ENCODE measurements at regions not wholly inside any gene's neighbourhood (a gene's known extent, or its start where the extent isn't known, plus 50 kb on each side); places are given as distances from the start of the nearest gene placed in this dataset.
"Not testable (repeated sequence)": the region's sequence is repeated elsewhere in the genome, so short reads cannot be mapped to it uniquely, and the experiment has no call there.

DNA sequence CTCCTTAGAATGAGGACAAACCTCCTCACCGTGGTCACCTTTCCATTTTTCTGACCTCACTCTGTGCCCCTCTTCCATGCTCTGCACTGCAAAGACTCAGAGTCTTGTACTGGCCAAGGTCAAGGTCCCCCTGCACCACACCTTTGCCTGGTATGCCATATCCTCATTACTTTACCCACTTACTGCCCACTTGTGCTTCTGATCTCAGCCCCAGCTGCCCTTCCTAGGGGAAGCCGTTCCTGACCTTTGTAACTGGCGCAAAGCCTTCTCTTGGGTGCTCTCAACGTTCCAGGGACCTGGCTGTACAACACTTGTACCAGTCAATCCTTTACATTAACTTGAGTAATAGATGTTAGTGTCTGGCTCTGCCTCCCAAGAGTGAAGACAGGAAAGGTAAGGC, 256.0 kb downstream of the SV2B start:
- DNase-seq (ENCODE audit: low read depth), result no peak

DNA sequence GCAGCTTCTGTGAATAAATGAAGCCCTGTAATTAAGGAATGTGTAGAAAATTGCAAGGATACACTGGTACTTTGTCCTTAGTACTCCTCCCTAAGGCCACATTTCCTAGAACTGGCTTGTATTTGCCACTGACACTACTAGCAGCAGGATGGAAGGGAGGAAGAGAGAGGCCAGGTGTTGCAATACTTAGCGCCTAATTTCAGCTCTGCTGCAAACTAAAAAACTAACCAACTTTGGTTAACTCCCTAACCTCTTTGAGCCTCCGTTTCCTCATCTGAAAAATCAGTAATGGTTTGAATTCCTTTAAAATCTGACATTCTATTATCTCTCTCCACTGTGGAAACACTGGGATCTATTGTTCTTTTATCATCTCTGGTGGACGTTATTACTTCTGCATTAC, 257.0 kb downstream of the SV2B start:
- DNase-seq (ENCODE audit: low read depth), result no peak

GRCh38 chr15:91357486-91357885, 257.4 kb downstream of the SV2B start:
- DNase-seq (ENCODE audit: low read depth), result no peak

DNA sequence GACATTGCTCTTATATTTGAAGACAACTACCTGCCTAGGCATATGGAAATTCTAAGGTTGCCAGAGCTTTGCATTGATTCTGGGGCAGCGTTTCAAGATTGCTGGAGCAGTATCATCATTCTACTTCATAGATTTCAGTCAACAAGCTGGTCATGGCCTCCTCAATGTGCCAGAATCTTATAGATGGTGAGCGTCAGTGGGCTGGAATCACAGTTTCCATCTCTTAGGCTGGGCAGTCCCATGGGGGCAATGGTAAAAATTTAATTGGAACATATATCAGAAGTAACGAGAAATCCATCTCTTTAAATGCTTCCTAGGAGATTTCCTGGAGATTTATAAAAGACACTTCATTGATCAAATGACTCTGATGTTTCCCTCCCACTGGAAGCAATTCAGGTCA, 258.3 kb downstream of the SV2B start:
- no peak for DNase-seq (ENCODE audit: low read depth)

DNA sequence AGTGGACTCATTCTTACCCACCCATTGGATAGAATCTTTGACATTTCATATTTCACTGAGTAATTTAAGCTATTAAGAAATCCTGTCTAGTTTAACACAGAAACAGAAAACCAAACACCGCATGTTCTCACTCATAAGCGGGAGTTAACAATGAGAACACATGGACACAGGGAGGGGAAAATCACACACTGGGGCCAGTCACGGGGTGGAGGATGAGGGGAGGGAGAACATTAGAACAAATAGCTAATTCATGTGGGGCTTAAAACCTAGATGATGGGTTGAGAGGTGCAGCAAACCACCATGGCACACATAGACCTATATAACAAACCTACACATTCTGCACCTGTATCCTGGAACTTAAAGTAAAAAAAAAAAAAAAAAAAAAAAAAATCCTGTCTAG, 261.6 kb downstream of the SV2B start:
- DNase-seq (ENCODE audit: low read depth), result not testable (repeated sequence)

GRCh38 chr15:91366111-91366510, 266.1 kb downstream of the SV2B start:
- DNase-seq (ENCODE audit: low read depth), result no peak

GRCh38 chr15:91368611-91369010, 268.6 kb downstream of the SV2B start:
- no peak for DNase-seq (ENCODE audit: low read depth)

DNA sequence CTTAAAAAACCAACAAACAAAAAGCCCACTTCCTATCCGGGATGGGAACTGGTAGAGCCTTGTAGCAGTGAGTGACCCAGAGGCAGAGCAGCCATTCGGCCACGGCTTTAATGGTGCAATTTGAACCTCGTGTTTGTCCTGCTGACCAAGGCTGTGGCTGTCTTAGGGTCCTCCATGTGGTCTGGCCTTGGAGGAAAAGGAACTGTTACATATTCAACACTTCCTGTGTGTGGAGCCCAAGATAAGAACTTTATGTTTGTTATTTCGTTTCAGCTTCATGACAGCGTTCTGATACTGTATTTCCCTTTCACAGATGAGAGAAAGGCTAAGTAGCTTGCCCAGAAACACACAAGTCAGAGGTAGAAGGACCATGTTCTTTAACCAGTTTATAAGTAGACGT, 269.8 kb downstream of the SV2B start:
- no peak for DNase-seq (ENCODE audit: low read depth)

GRCh38 chr15:91371345-91371744, 271.3 kb downstream of the SV2B start:
- not testable (repeated sequence) for DNase-seq (ENCODE audit: low read depth)

GRCh38 chr15:91374336-91374735, 274.3 kb downstream of the SV2B start:
- DNase-seq (ENCODE audit: low read depth), result no peak

DNA sequence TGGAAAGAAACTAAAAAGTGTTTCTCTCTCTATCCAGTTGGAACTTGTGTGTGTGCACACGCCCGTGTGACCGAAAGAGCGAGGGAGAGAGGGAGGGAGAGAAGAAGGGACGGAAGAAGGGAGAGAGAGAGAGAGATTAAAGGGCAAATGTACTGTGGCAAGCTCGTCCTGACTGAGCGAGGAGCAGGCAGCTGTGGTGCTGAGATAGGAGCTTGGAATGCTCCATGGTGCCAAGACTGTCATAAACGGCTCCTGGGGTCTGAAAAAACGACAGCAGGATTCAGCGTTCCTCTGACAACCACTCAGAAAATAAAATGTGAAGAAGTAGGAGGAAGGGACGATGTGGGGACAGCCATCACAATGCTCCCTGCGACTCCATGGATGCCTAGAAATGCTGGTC, 276.0 kb downstream of the SV2B start:
- DNase-seq (ENCODE audit: low read depth), result no peak

- DNase-seq (ENCODE audit: low read depth), result no peak
Observed at GRCh38 chr15:91380114-91380513, 280.1 kb downstream of the SV2B start.

DNA sequence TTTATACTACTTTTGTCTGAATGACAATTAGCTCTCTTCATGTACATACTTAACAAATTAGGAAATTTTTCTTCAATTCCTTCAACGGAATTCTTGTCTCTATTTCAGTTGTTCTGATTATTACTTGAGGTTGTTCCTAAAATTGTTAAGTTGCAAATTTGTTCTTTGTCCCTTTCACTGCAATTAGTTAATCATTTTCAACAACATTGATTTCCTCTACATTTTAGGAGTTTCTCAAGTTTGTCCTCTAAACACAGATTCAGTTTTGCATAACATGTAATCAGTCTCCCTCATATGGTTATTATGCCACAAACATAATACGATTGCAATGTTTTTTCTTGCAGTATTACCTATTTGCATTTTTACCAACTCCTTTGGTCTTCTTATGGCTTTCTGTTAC, 283.5 kb downstream of the SV2B start:
- DNase-seq (ENCODE audit: low read depth), result no peak

GRCh38 chr15:91384189-91384730, 284.2 kb downstream of the SV2B start:
- no peak for DNase-seq (ENCODE audit: low read depth)

- peak; percentile 62 for DNase-seq (ENCODE audit: low read depth)
Observed at GRCh38 chr15:91385311-91385710, 285.3 kb downstream of the SV2B start.

DNA sequence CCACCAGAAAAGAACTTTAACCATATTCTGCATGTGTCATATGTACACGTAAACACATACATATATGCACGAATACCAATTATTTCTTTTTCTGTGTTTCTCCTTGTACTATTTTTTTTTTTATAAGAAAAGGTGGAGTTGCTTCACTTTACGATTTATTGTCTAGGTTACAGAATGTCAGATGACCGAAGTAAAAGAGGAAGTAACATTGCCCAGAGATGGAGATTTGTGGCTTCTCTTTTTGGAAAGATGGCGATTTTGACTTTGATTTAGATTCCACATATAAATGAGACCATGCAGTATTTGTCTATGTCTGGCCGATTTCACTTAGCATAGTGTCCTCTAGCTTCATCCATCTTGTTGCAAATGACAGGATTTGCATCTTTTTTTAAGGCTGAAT, 293.1 kb downstream of the SV2B start:
- no peak for DNase-seq (ENCODE audit: low read depth)

GRCh38 chr15:91400481-91400880, 300.4 kb downstream of the SV2B start:
- DNase-seq (ENCODE audit: low read depth), result no peak

DNA sequence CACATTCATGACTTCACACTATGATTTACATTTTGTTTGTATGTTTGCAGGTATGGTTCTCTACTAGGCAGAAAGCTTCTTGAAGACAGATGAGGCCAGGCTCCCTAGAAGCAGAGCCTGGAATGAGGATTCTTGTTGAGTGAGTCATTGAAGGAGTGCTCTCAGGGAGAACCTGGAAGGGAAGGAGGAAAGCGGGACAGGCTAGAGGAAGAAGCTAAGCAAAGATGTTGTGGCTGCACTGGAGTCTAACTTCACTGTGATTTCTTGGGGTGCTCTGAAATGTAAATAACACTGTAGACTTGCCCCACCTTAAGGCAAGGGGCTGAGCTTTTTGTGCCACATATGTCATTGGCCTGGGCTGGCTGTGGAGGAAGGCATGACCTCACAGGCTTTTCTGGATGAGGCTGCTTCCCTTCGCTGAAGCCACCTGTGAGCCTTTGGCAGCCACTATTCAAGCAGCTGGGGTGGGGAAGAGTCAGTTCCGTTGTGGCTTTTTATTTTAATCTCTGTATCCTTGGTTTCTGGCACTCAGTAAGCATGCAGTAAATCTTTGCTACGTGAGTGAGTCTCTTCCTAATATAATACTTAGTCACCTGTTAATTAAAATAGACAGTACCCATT, 307.3 kb downstream of the SV2B start:
- peak; percentile 86 for DNase-seq (ENCODE audit: low read depth)

DNA sequence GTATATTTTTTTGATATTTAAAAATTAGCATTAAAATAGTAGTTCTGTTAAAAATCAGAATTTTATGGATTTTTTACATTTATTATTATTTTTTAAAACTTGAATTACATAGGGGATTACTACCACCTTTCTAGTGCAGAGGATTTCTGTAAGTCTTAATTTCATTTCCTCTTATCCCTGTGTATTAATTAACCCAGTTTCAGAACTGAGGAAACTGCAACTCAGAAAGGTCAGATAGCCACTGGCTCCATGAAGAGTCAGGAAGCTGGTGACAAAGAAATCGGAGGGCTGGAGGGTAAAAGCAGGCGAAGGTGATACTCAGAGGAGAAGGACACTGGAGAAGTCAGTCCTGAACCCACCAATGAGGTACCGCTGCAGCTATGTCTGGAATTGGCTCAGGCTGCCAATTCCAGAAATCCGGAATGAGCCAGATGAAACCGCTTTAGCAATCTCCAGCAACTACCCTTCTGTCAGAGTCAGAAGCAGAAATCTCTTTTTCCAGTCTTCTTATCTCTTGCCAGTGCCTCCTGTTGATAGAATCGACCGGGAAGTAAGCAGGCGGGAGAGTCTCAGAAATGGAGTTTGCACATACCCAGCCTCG, 308.5 kb downstream of the SV2B start:
- DNase-seq (ENCODE audit: low read depth), result peak; percentile 75

DNA sequence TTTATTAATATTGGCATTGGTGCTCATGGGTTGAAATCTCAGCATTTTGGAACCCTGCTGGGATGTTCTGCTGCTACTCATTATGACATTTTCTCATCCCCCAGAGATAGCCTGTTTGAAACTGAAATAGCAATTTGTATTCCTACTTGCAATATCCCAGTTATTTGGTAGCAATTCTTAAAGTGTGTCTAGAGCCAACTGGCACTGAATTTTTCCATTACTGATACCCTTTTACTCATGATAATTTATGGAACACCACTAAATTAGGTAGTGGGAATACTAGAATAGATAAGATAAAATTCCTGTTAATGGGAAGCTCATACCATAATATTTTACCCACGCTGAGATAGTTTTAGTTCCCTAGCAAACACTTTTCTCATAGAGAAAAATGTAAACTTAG, 309.3 kb downstream of the SV2B start:
- no peak for DNase-seq (ENCODE audit: low read depth)

- DNase-seq (ENCODE audit: low read depth), result no peak
Observed at GRCh38 chr15:91411586-91411985, 311.5 kb downstream of the SV2B start.

DNA sequence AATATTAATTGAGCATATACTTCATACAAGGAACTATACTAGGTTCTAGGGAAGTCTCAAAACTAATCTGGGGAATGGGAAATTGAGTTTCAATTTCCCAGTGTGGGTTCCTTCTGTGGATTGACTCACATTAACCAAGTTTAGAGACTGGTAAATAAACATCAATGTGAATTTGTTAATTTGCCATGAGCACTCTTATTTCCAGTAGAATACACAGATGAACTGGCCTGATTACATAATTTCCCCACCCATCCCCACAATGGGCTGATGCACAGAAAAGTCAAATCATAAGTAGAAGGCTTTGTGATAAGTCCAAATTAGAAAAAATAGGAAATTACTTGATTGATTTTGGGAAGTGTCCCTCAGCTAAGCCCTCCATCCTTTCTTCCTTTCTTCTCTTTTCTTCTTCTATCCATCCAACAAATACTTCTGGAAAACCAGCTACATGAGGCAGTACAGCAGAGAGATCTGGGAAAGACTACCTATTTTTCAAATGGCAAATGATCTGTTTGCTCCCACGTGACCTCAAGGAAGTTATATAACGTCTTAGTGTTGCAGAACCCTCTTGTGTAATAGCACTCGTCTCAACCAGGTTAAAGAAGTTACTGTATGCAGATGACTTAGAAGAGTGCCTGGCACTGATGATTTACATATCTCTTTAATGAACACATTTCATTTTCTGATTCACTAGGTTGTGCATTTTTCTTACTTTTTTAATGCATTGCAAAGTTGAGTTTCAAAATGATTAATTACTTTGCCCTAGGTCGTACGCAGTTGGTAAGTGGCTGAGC, 312.3 kb downstream of the SV2B start:
- no peak for DNase-seq (ENCODE audit: low read depth)

- peak; percentile 60 for DNase-seq (ENCODE audit: low read depth)
Observed at GRCh38 chr15:91413142-91413541, 313.1 kb downstream of the SV2B start.

All from RPMI7951 (cell line).